GM12865 (cell line): ENCODE measurements at regions not wholly inside any gene's neighbourhood (a gene's known extent, or its start where the extent isn't known, plus 50 kb on each side); places are given as distances from the start of the nearest gene placed in this dataset.
A peak's percentile ranks its signal among the peaks of the same experiment; 100 is the strongest.

Experiments
- DNase-seq: peaks from one replicate; pipeline ENCODE4 v3.0.0; 2010; ENCODE audit warnings: low read depth
- H3K4me3 ChIP-seq: 2 replicates; pipeline ENCODE4 v1.5.1; 2011; ENCODE audit warnings: mild to moderate bottlenecking, low read depth, low read length, control low read depth
- TF ChIP-seq, protein P1 (sequence below): IDR thresholded peaks from 2 replicates; pipeline ENCODE4 v1.5.1; 2011; ENCODE audit warnings: low read length, control low read depth, low read depth, inconsistent platforms; ENCODE audit not compliant: insufficient read depth; ENCODE audit errors: missing control alignments

GRCh38 chr11:17157761-17158160, 50.0 kb downstream of the PIK3C2A start:
- H3K4me3 ChIP-seq, result no peak overlapping the region
- no peak for DNase-seq
- TF ChIP-seq, protein P1, sequence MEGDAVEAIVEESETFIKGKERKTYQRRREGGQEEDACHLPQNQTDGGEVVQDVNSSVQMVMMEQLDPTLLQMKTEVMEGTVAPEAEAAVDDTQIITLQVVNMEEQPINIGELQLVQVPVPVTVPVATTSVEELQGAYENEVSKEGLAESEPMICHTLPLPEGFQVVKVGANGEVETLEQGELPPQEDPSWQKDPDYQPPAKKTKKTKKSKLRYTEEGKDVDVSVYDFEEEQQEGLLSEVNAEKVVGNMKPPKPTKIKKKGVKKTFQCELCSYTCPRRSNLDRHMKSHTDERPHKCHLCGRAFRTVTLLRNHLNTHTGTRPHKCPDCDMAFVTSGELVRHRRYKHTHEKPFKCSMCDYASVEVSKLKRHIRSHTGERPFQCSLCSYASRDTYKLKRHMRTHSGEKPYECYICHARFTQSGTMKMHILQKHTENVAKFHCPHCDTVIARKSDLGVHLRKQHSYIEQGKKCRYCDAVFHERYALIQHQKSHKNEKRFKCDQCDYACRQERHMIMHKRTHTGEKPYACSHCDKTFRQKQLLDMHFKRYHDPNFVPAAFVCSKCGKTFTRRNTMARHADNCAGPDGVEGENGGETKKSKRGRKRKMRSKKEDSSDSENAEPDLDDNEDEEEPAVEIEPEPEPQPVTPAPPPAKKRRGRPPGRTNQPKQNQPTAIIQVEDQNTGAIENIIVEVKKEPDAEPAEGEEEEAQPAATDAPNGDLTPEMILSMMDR, result no peak

- DNase-seq, result no peak
- TF ChIP-seq, protein P1, result no peak
- no peak overlapping the region for H3K4me3 ChIP-seq
Measured at GRCh38 chr11:17156283-17156682, 51.5 kb downstream of the PIK3C2A start.

DNA sequence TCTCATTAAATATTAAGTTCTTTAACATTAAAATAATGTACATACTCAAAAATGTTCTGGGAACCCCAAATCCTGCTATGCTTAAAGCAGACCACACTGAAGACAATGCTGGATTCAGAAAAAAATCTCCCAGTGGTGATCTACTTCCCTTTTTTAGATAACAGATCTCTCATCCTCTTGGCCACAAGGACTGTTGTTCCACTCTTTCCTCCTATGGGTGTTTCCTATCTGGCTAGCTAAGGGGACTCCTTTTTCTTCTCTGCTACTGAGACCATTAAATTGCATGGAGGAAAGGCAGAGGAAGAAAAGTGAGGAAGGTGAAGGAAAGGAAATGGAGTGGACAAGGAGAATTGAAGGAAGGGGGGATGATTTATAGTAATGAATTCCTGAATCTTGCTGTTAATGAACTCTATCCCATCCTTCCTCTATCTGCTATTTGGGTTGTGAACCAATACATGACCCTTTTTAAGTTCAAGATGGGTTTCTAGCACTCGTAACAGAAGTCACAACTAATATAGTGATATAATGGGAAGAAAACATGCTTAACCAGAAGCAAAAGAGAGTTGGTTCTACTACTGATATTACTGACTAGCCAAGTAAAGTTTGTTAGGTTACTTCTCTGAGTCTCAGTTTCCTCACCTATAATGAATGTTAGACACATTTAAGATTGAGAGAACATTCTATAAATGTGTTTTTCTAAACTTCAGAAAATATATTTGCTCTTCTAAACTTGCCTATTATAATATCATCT, 53.2 kb downstream of the PIK3C2A start:
- DNase-seq, result peak; percentile 16
- no peak overlapping the region for H3K4me3 ChIP-seq
- TF ChIP-seq, protein P1, result no peak

DNA sequence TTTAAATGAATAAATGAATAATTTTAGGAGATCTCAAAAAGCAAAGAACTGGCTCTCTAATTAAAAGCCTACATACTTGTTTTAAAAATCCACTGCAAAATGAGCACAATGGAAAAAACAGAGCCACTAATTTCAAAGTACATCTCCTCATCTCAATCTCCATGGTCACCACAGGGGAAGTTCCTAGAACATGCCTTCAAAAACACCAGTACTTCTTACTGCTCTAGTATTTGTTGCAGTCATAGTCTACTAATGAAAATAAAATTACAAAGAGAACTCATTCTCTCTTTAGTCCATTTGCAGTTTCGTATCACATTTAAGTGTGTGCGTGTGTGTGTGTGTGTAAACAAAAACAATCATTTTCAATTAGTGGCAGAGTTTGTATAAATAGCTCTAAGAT, 54.0 kb downstream of the PIK3C2A start:
- DNase-seq, result peak; percentile 6
- TF ChIP-seq, protein P1, result no peak
- no peak overlapping the region for H3K4me3 ChIP-seq

DNA sequence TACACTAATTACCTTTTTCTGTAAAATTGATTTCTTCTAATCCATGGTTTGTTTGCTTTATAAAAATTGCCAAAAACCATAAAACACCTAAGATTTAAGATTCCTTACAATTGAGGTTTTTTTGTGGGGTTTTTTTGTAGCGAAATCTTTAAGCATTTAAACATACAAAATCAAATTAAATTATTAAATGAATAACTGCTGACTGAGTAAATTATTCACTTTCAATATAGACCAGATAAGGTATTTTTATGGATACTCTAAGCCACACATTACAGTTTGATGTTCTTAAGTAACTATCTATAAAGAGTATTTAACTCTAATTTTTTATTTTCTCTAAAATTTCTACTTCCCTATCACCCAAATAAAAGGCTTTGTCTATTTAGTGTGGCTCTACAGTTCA, 55.5 kb downstream of the PIK3C2A start:
- TF ChIP-seq, protein P1, result no peak

DNA sequence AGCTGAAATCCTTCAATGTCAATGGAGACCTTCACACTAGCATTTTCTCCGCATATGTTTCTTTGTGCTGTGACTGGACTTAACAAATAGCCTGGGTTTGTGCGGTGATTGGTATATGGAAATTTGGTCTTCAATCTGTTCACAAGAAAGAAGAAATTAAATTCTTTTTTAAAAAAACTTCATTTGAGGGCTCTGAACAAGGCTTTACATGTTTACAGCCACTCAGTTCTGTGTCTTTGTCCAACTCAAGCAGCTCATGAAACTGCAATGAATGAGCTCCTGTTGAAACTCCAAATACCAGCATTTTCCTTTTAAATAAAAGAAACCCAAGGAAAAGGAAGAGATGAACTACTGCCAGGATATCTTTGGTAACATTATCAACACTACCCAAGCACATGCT, 57.3 kb downstream of the PIK3C2A start:
- TF ChIP-seq, protein P1, result no peak
- no peak overlapping the region for H3K4me3 ChIP-seq
- no peak for DNase-seq

More for the DNA sequence above, 55.5 kb downstream of the PIK3C2A start:
- DNase-seq, result no peak
- no peak overlapping the region for H3K4me3 ChIP-seq

DNA sequence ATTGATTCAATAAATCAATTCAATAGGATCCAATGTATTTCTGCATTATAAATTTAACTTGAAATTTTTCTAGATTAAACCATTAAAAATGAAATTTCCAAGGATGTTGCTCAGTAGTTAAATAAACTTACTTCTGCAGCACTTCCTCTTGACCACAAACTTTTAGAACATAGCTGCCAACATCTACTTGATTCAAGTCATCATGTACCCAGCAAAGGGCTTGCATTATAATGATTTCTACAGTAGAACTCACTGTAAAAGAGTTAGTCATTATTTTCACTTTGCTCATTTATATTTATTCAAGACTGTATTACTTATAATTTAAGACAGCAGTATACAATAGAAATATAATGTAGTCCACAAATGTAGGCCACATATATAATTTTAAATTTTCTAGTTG, 59.2 kb downstream of the PIK3C2A start:
- H3K4me3 ChIP-seq, result no peak overlapping the region
- TF ChIP-seq, protein P1, result no peak
- DNase-seq, result no peak
